Endothelial cell of umbilical vein (primary cell): ENCODE measurements at regions not wholly inside any gene's neighbourhood (a gene's known extent, or its start where the extent isn't known, plus 50 kb on each side); places are given as distances from the start of the nearest gene placed in this dataset.

ENCODE experiments used
- BruUV-seq: library from RNA; stranded (reverse); fragments of 400-500 nt; replicated peaks from 2 replicates; lab custom pipeline; 2021; lab: Mats Ljungman, UMichigan
- CTCF ChIA-PET: fragments of 300-600, 350-600 bp; sonication (Branson Sonifier 250); formaldehyde crosslinking; loops from one replicate; lab custom pipeline; 2021; ENCODE audit warnings: antibody characterized with exemption, inconsistent platforms; lab: Charles Lee
- POLR2A ChIA-PET: fragments of 300-600, 350-600 bp; sonication (Branson Sonifier 250); formaldehyde crosslinking; loops from one replicate; lab custom pipeline; 2021; ENCODE audit warnings: antibody characterized with exemption, inconsistent platforms; lab: Charles Lee
- DNase-seq: peaks from one replicate; pipeline ENCODE4 v3.0.0-alpha.2; 2011; ENCODE audit warnings: low read depth, low spot score
- FAIRE-seq: peaks from 2 replicates; lab custom pipeline; 2011; peaks lifted over from hg19 to GRCh38; lab: Jason Lieb, UNC
- H2AFZ ChIP-seq: 2 replicates; pipeline ENCODE4 v1.6.0; 2012; ENCODE audit warnings: low read depth, low read length, control low read depth, inconsistent platforms
- H3K27ac ChIP-seq: 2 replicates; pipeline ENCODE4 v1.5.1; 2011; ENCODE audit warnings: low read depth, mild to moderate bottlenecking, control low read depth, low read length, moderate library complexity; ENCODE audit not compliant: insufficient read depth
- H3K27me3 ChIP-seq, 2 experiments: 2 replicates each; pipeline versions ENCODE4 v1.6.0 to v1.6.1; 2011; ENCODE audit warnings: low read length in 2 of 2, mixed read lengths in 1 of 2; ENCODE audit not compliant: control insufficient read depth in 2 of 2, insufficient read depth in 2 of 2
- H3K36me3 ChIP-seq, 2 experiments: 2 replicates in 1 of 2; 3 replicates in 1 of 2; pipeline ENCODE4 v1.5.1; 2011; ENCODE audit warnings: low read length in 2 of 2, mild to moderate bottlenecking in 1 of 2, moderate library complexity in 1 of 2; ENCODE audit not compliant: control insufficient read depth in 2 of 2, insufficient read depth in 2 of 2; ENCODE audit errors: extremely low read depth in 1 of 2
- H3K4me1 ChIP-seq: 3 replicates; pipeline ENCODE4 v1.5.1; 2011; ENCODE audit warnings: mild to moderate bottlenecking, low read length; ENCODE audit not compliant: control insufficient read depth, insufficient read depth; ENCODE audit errors: extremely low read depth
- H3K4me2 ChIP-seq: 2 replicates; pipeline ENCODE4 v1.6.1; 2011; ENCODE audit warnings: low read length, control low read depth, mixed read lengths; ENCODE audit not compliant: insufficient read depth
- H3K4me3 ChIP-seq, 3 experiments: fragments of 200-600 bp in 1 of 3; sonication (generic), shearing (Covaris generic) in 1 of 3; replicated peaks in 1 of 3; 2 replicates each; pipeline ENCODE4 v1.5.1; 2011 to 2016; ENCODE audit warnings: control low read depth in 3 of 3, low read length in 3 of 3, mild to moderate bottlenecking in 2 of 3, inconsistent platforms in 1 of 3, low read depth in 1 of 3, moderate library complexity in 1 of 3; ENCODE audit not compliant: insufficient read depth in 1 of 3
- H3K79me2 ChIP-seq: 2 replicates; pipeline ENCODE4 v1.6.0; 2012; ENCODE audit warnings: low read length, inconsistent platforms; ENCODE audit not compliant: control insufficient read depth, insufficient read depth
- H3K9ac ChIP-seq: replicated peaks from 2 replicates; pipeline ENCODE3; 2011; ENCODE audit warnings: low read length, control low read depth; ENCODE audit not compliant: insufficient read depth; ENCODE audit errors: extremely low read depth
- H3K9me1 ChIP-seq: replicated peaks from 3 replicates; pipeline ENCODE4 v1.6.0; 2011; ENCODE audit warnings: mild to moderate bottlenecking, low read length; ENCODE audit not compliant: control insufficient read depth, insufficient read depth; ENCODE audit errors: extremely low read depth
- H3K9me3 ChIP-seq: replicated peaks from 2 replicates; pipeline ENCODE4 v1.5.1; 2012; ENCODE audit warnings: low read length, inconsistent platforms; ENCODE audit not compliant: control insufficient read depth, insufficient read depth
- H4K20me1 ChIP-seq: replicated peaks from 2 replicates; pipeline ENCODE3; 2011; ENCODE audit warnings: mild to moderate bottlenecking, low read length; ENCODE audit not compliant: control insufficient read depth, insufficient read depth; ENCODE audit errors: extremely low read depth
- CTCF ChIP-seq, 2 donors: IDR thresholded peaks; 1 replicate in 1 of 2; 2 replicates in 1 of 2; pipeline ENCODE4 v1.5.1; 2011; ENCODE audit warnings: low read length in 2 of 2, mild to moderate bottlenecking in 2 of 2, moderate library complexity in 2 of 2, control low read depth in 1 of 2, inconsistent platforms in 1 of 2, low read depth in 1 of 2; ENCODE audit not compliant: insufficient read depth in 1 of 2; ENCODE audit errors: extremely low read depth in 1 of 2
- EZH2 ChIP-seq: IDR thresholded peaks from 2 replicates; pipeline ENCODE4 v1.6.1; 2012; ENCODE audit warnings: borderline replicate concordance, low read depth, mild to moderate bottlenecking, moderate library complexity, low read length, inconsistent platforms; ENCODE audit not compliant: severe bottlenecking
- FOS ChIP-seq: IDR thresholded peaks from 2 replicates; pipeline ENCODE4 v1.6.1; 2011; ENCODE audit warnings: mild to moderate bottlenecking, low read length, moderate library complexity, borderline replicate concordance; ENCODE audit not compliant: insufficient read depth
- GATA2 ChIP-seq: IDR thresholded peaks from 2 replicates; pipeline ENCODE4 v1.7.0; 2011; ENCODE audit warnings: low read depth, mild to moderate bottlenecking, moderate library complexity, mixed read lengths, low read length; ENCODE audit not compliant: insufficient read length, insufficient read depth
- JUN ChIP-seq: IDR thresholded peaks from 2 replicates; pipeline ENCODE4 v1.6.1; 2011; ENCODE audit warnings: borderline replicate concordance, low read depth; ENCODE audit not compliant: insufficient read length, insufficient read depth
- MYC ChIP-seq: IDR thresholded peaks from one replicate; pipeline ENCODE4 v1.6.1; 2011; ENCODE audit warnings: mild to moderate bottlenecking, low read depth, low read length
- POLR2A ChIP-seq: IDR thresholded peaks from 2 replicates; pipeline ENCODE4 v1.6.1; 2012; ENCODE audit warnings: low read depth, mild to moderate bottlenecking, control low read depth, low read length
- POLR2AphosphoS5 ChIP-seq: IDR thresholded peaks from 2 replicates; pipeline ENCODE4 v1.6.1; 2012; ENCODE audit warnings: low read depth, mild to moderate bottlenecking, control low read depth, low read length, moderate library complexity; ENCODE audit not compliant: insufficient read depth
- dilution Hi-C: fragments of 300-500 bp; cut with MboI; formaldehyde crosslinking; loops from one replicate; pipeline ENCODE4 v1.15.0; 2019; ENCODE audit warnings: low sequenced_read_pairs; ENCODE audit not compliant: extremely low pct_ligation_motif_present
- intact Hi-C: fragments of 100-400 bp; cut with micrococcal nuclease; formaldehyde crosslinking; loops from one replicate; pipeline ENCODE4 v1.10.0; 2022
- TF ChIP-seq, protein P1 (sequence below): IDR thresholded peaks from 2 replicates; pipeline ENCODE4 v1.6.1; 2011; ENCODE audit not compliant: insufficient read depth, insufficient read length

- CTCF ChIA-PET, result no interaction called here
Observed at GRCh38 chr3:137582484-137582883, 181.6 kb upstream of the SOX14 start.

More at GRCh38 chr3:137582484-137582883, 181.6 kb upstream of the SOX14 start:
- TF ChIP-seq JUN, result no peak
- no peak for TF ChIP-seq GATA2
- no peak for TF ChIP-seq POLR2AphosphoS5
- no peak for TF ChIP-seq MYC
- TF ChIP-seq, protein P1, sequence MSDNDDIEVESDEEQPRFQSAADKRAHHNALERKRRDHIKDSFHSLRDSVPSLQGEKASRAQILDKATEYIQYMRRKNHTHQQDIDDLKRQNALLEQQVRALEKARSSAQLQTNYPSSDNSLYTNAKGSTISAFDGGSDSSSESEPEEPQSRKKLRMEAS, result no peak
- no peak for TF ChIP-seq FOS
- TF ChIP-seq POLR2A, result no peak
- no peak for TF ChIP-seq CTCF (IDR thresholded peaks at IDR 0.05; ENCODE audit: extremely low read depth in 1 of 2, insufficient read depth in 1 of 2, low read depth in 1 of 2, low read length in 2 of 2)
- TF ChIP-seq EZH2, result no peak
- DNase-seq (no peak), FAIRE-seq (no peak)
- intact Hi-C loops (loop anchor here (2.0 kb wide), 1 partner anchor 98 kb away; no protein-coding TSS in a partner anchor), dilution Hi-C loops (no loop called here)
- Histone ChIP-seq H2AFZ (no peak overlapping the region), H3K4me3 (no peak overlapping the region), H3K36me3 (no peaks in the 10 kb centered on the region), H3K4me1 (no peaks in the 10 kb centered on the region), H3K9me3 (no peaks in the 10 kb centered on the region), H3K9ac (no peak overlapping the region), H3K4me2 (no peak overlapping the region), H4K20me1 (no peaks in the 10 kb centered on the region), H3K9me1 (no peaks in the 10 kb centered on the region), H3K27ac (no peak overlapping the region), H3K79me2 (no peaks in the 10 kb centered on the region), H3K27me3 (no peaks in the 10 kb centered on the region)
- no TSS peak for BruUV-seq
- POLR2A ChIA-PET, result no interaction called here
